Spleen (tissue), 7 donors: ENCODE measurements at regions not wholly inside any gene's neighbourhood (a gene's known extent, or its start where the extent isn't known, plus 50 kb on each side); places are given as distances from the start of the nearest gene placed in this dataset.

Experiments
- CTCF ChIP-seq, 11 experiments: fragments of 200-600 bp in 7 of 11; fragments of 450-650 bp in 4 of 11; sonication (generic) in 4 of 11; IDR thresholded peaks in 8 of 11; conservative IDR thresholded peaks in 3 of 11; 1 replicate in 7 of 11; 2 replicates in 4 of 11; pipeline versions ENCODE4 v1.4.0 to v1.8.0; 2016 to 2021; ENCODE audit warnings: antibody characterized with exemption in 11 of 11, inconsistent platforms in 4 of 11, mild to moderate bottlenecking in 1 of 11
- POLR2A ChIP-seq, 3 donors: fragments of 450-650 bp; IDR thresholded peaks; one replicate each; pipeline ENCODE4 v1.5.1; 2017; ENCODE audit warnings: antibody characterized with exemption in 3 of 3, mild to moderate bottlenecking in 1 of 3
- POLR2AphosphoS5 ChIP-seq, 3 donors: sonication (generic); formaldehyde crosslinking; IDR thresholded peaks; one replicate each; pipeline ENCODE4 v1.5.1; 2017; ENCODE audit warnings: antibody characterized with exemption in 3 of 3
- donor health status: DM: no; HTN: no; CAD: no; lungs with moderate emphysema.
- donor health status: DM: no; HTN: no; CAD: no.
- donor health status: DM: no; HTN: no; CAD: no.

GRCh38 chr12:59517522-59517921, 78.3 kb upstream of the SLC16A7 start:
- no peak for TF ChIP-seq CTCF (IDR thresholded peaks at IDR 0.05 in 8 of 11, conservative IDR thresholded peaks at IDR 0.05 in 3 of 11)
- TF ChIP-seq POLR2A (IDR thresholded peaks at IDR 0.05): no peak
- TF ChIP-seq POLR2AphosphoS5 (IDR thresholded peaks at IDR 0.05): no peak
